Right cardiac atrium (tissue), 5 donors: ENCODE measurements at regions not wholly inside any gene's neighbourhood (a gene's known extent, or its start where the extent isn't known, plus 50 kb on each side); places are given as distances from the start of the nearest gene placed in this dataset.
A peak's percentile ranks its signal among the peaks of the same experiment; 100 is the strongest.

Source experiments
- ATAC-seq, 2 donors: fragments of 200-7000 bp; cut with Tn5 transposase; one replicate each; pipeline versions ENCODE4 v1.8.0 to v1.9.1; 2020; ENCODE audit warnings: moderate library complexity in 2 of 2, mild to moderate bottlenecking in 1 of 2
- DNase-seq, 3 donors: peaks; one replicate each; pipeline ENCODE4 v3.0.0-alpha.2; 2020
- H3K27ac ChIP-seq: one replicate; pipeline ENCODE4 v1.5.1; 2013; ENCODE audit warnings: mild to moderate bottlenecking, low read length, control low read depth, moderate library complexity
- H3K27me3 ChIP-seq: one replicate; pipeline ENCODE4 v1.6.1; 2013; ENCODE audit not compliant: control insufficient read depth, insufficient read depth
- H3K4me1 ChIP-seq: one replicate; pipeline ENCODE4 v1.6.1; 2013; ENCODE audit warnings: low read length; ENCODE audit not compliant: control insufficient read depth, insufficient read depth
- H3K4me3 ChIP-seq: one replicate; pipeline ENCODE4 v1.5.1; 2013; ENCODE audit warnings: low read length, control low read depth
- H3K9me3 ChIP-seq: one replicate; pipeline ENCODE4 v1.6.1; 2013; ENCODE audit warnings: low read length; ENCODE audit not compliant: control insufficient read depth
- WGBS: extraction: QIAGEN DNeasy Blood & Tissue Kit; methylation state at CpG from one replicate; pipeline ENCODE4 v1.1.7; 2013; 5-methylcytosine and 5-hydroxymethylcytosine counted together
- intact Hi-C, 4 donors: fragments of 100-400 bp; cut with DNase I; formaldehyde crosslinking; loops; one replicate each; pipeline versions ENCODE4 v1.11.0 to v1.14.0; 2022 to 2023
- donor health status: healthy with polysubstance abuse.
- donor health status: DM: no; HTN: yes; CAD: no.
- donor health status: DM: no; HTN: no; CAD: no.
- donor health status: DM: no; HTN: yes; CAD: no; lungs with severe emphysema.
- donor health status: DM: yes; HTN: yes; CAD: no.

- DNase-seq: peak in 2 of 3 donors; percentile 9 to 34
These were observed 58.6 kb downstream of the JAKMIP3 start for GRCh38 chr10:132124201-132124920.

GRCh38 chr10:132129431-132129830 lies 57.3 kb upstream of the DPYSL4 start:
- 61% methylated on average over 11 of the region's 11 CpGs for whole genome bisulfite sequencing
- Histone ChIP-seq H3K4me1 (no peaks in the 10 kb centered on the region), H3K9me3 (no peaks in the 10 kb centered on the region), H3K27ac (no peak overlapping the region), H3K27me3 (no peaks in the 10 kb centered on the region), H3K4me3 (no peak overlapping the region)
- DNase-seq (no peak), ATAC-seq (no peak)
- intact Hi-C loops: no loop called here

More at GRCh38 chr10:132124201-132124920, 58.6 kb downstream of the JAKMIP3 start:
- WGBS: 94% methylated on average over 50 of the region's 50 CpGs
- Histone ChIP-seq H3K27me3 (no peaks in the 10 kb centered on the region), H3K4me3 (no peak overlapping the region), H3K27ac (no peak overlapping the region), H3K9me3 (no peaks in the 10 kb centered on the region), H3K4me1 (no peaks in the 10 kb centered on the region)
- intact Hi-C loops: no loop called here
- no peak for ATAC-seq

- Histone ChIP-seq H3K9me3 (no peaks in the 10 kb centered on the region), H3K27me3 (no peaks in the 10 kb centered on the region), H3K4me3 (no peak overlapping the region), H3K4me1 (no peaks in the 10 kb centered on the region), H3K27ac (no peak overlapping the region)
- WGBS: 77% methylated on average over 24 of the region's 24 CpGs
- ATAC-seq (no peak), DNase-seq (peak in 1 of 3 donors; percentile 36)
- intact Hi-C loops: no loop called here
These were observed 56.2 kb upstream of the DPYSL4 start for GRCh38 chr10:132130286-132131265.

GRCh38 chr10:132131581-132132420 lies 54.9 kb upstream of the DPYSL4 start:
- ATAC-seq (no peak), DNase-seq (peak in 1 of 3 donors; percentile 24)
- 80% methylated on average over 22 of the region's 22 CpGs for WGBS
- Histone ChIP-seq H3K4me3 (no peak overlapping the region), H3K27me3 (no peaks in the 10 kb centered on the region), H3K9me3 (no peaks in the 10 kb centered on the region), H3K4me1 (no peaks in the 10 kb centered on the region), H3K27ac (no peak overlapping the region)
- intact Hi-C loops: no loop called here

- no peak for ATAC-seq
- Histone ChIP-seq H3K27me3 (no peaks in the 10 kb centered on the region), H3K9me3 (no peaks in the 10 kb centered on the region), H3K27ac (no peak overlapping the region), H3K4me1 (no peaks in the 10 kb centered on the region), H3K4me3 (no peak overlapping the region)
- DNase-seq: peak in 1 of 3 donors; percentile 38
- intact Hi-C loops: no loop called here
- WGBS: 65% methylated on average over 16 of the region's 16 CpGs
These were observed 54.3 kb upstream of the DPYSL4 start for GRCh38 chr10:132132421-132132841.

GRCh38 chr10:132133005-132133404 lies 53.7 kb upstream of the DPYSL4 start:
- ATAC-seq (no peak), DNase-seq (peak in 1 of 3 donors; percentile 44)
- Histone ChIP-seq H3K4me1 (no peaks in the 10 kb centered on the region), H3K4me3 (no peak overlapping the region), H3K27me3 (no peaks in the 10 kb centered on the region), H3K9me3 (no peaks in the 10 kb centered on the region), H3K27ac (no peak overlapping the region)
- 63% methylated on average over 18 of the region's 18 CpGs for WGBS
- intact Hi-C loops: no loop called here

- no peak overlapping the region for H3K4me3 ChIP-seq
- H3K27ac ChIP-seq: no peak overlapping the region
- 79% methylated on average over 32 of the region's 32 CpGs for WGBS
- H3K9me3 ChIP-seq: no peaks in the 10 kb centered on the region
- no peak for ATAC-seq
- no peaks in the 10 kb centered on the region for H3K4me1 ChIP-seq
- peak in 1 of 3 donors; percentile 28 for DNase-seq
- intact Hi-C loops: no loop called here
- H3K27me3 ChIP-seq: no peaks in the 10 kb centered on the region
These were observed 53.1 kb upstream of the DPYSL4 start for GRCh38 chr10:132133449-132134240.

GRCh38 chr10:132134241-132135052 lies 52.3 kb upstream of the DPYSL4 start:
- DNase-seq (no peak), ATAC-seq (no peak)
- Histone ChIP-seq H3K27ac (no peak overlapping the region), H3K27me3 (no peaks in the 10 kb centered on the region), H3K9me3 (no peaks in the 10 kb centered on the region), H3K4me3 (no peak overlapping the region), H3K4me1 (no peaks in the 10 kb centered on the region)
- WGBS: 80% methylated on average over 38 of the region's 38 CpGs
- intact Hi-C loops: no loop called here

GRCh38 chr10:132135053-132135872 lies 51.5 kb upstream of the DPYSL4 start:
- peak in 1 of 3 donors; percentile 45 for DNase-seq
- no peaks in the 10 kb centered on the region for H3K4me1 ChIP-seq

More at GRCh38 chr10:132135053-132135872, 51.5 kb upstream of the DPYSL4 start:
- 86% methylated on average over 39 of the region's 39 CpGs for WGBS
- intact Hi-C loops: no loop called here
- no peaks in the 10 kb centered on the region for H3K9me3 ChIP-seq
- ATAC-seq: no peak
- H3K27me3 ChIP-seq: no peaks in the 10 kb centered on the region
- no peak overlapping the region for H3K4me3 ChIP-seq
- H3K27ac ChIP-seq: no peak overlapping the region
